Activated naive CD4-positive, alpha-beta T cell treated with anti-CD3 and anti-CD28 coated beads, Interleukin-2, amount 50 U/mL, for 72 hours (primary cell): ENCODE measurements at regions not wholly inside any gene's neighbourhood (a gene's known extent, or its start where the extent isn't known, plus 50 kb on each side); places are given as distances from the start of the nearest gene placed in this dataset.
A peak's percentile ranks its signal among the peaks of the same experiment; 100 is the strongest.

ENCODE experiments used
- ATAC-seq, 2 donors: fragments of 150-1000 bp; cut with Tn5 transposase; 2 replicates each; pipeline ENCODE4 v1.10.0; 2021; ENCODE audit warnings: mild to moderate bottlenecking in 2 of 2, moderate library complexity in 2 of 2
- DNase-seq, 2 donors: peaks; one replicate each; pipeline ENCODE4 v3.0.0; 2021 to 2022; ENCODE audit warnings: low spot score in 2 of 2
- H3K27ac Mint-ChIP-seq, 2 donors: one replicate each; pipeline ENCODE4 v1.8.0; 2022; ENCODE audit warnings: mild to moderate bottlenecking in 2 of 2, mixed read lengths in 2 of 2
- H3K36me3 Mint-ChIP-seq, 2 donors: one replicate each; pipeline ENCODE4 v1.8.0; 2022; ENCODE audit warnings: mixed read lengths in 2 of 2
- H3K9me3 Mint-ChIP-seq, 2 donors: one replicate each; pipeline ENCODE4 v1.8.0; 2022; ENCODE audit warnings: mixed read lengths in 2 of 2

- Mint-ChIP-seq H3K36me3 (no peaks in the 10 kb centered on the region), H3K9me3 (no peaks in the 10 kb centered on the region), H3K27ac (no peak overlapping the region)
- DNase-seq (no peak), ATAC-seq (no peak)
Observed at GRCh38 chr3:43968465-43968864, 273.2 kb upstream of the TOPAZ1 start.

GRCh38 chr3:43969944-43970343, 271.7 kb upstream of the TOPAZ1 start:
- no peaks in the 10 kb centered on the region for H3K9me3 Mint-ChIP-seq
- H3K36me3 Mint-ChIP-seq: no peaks in the 10 kb centered on the region
- H3K27ac Mint-ChIP-seq: no peak overlapping the region
- ATAC-seq (no peak), DNase-seq (no peak)

- no peaks in the 10 kb centered on the region for H3K36me3 Mint-ChIP-seq
Observed at GRCh38 chr3:43970351-43970750, 271.3 kb upstream of the TOPAZ1 start.

GRCh38 chr3:43970920-43971319, 270.8 kb upstream of the TOPAZ1 start:
- DNase-seq (no peak), ATAC-seq (no peak)
- no peak overlapping the region for H3K27ac Mint-ChIP-seq
- H3K9me3 Mint-ChIP-seq: no peaks in the 10 kb centered on the region
- no peaks in the 10 kb centered on the region for H3K36me3 Mint-ChIP-seq

More at GRCh38 chr3:43970351-43970750, 271.3 kb upstream of the TOPAZ1 start:
- H3K9me3 Mint-ChIP-seq: no peaks in the 10 kb centered on the region
- ATAC-seq (no peak), DNase-seq (no peak)
- H3K27ac Mint-ChIP-seq: no peak overlapping the region

GRCh38 chr3:43971486-43971885, 270.2 kb upstream of the TOPAZ1 start:
- H3K9me3 Mint-ChIP-seq: no peaks in the 10 kb centered on the region
- H3K36me3 Mint-ChIP-seq: no peaks in the 10 kb centered on the region

GRCh38 chr3:43978708-43979107, 263.0 kb upstream of the TOPAZ1 start:
- ATAC-seq (no peak), DNase-seq (no peak)
- no peak overlapping the region for H3K27ac Mint-ChIP-seq
- H3K9me3 Mint-ChIP-seq: no peaks in the 10 kb centered on the region
- H3K36me3 Mint-ChIP-seq: peaks cover 0 to 6% of the 10 kb centered on the region in 2 donors

More at GRCh38 chr3:43971486-43971885, 270.2 kb upstream of the TOPAZ1 start:
- ATAC-seq (no peak), DNase-seq (no peak)
- H3K27ac Mint-ChIP-seq: no peak overlapping the region

- peaks cover 0 to 6% of the 10 kb centered on the region in 2 donors for H3K36me3 Mint-ChIP-seq
- no peak for ATAC-seq
Observed at GRCh38 chr3:43979645-43980044, 262.0 kb upstream of the TOPAZ1 start.

GRCh38 chr3:43994657-43995546, 246.8 kb upstream of the TOPAZ1 start:
- Mint-ChIP-seq H3K27ac (peak overlapping the region in 1 of 2 donors; percentile 0), H3K9me3 (peaks cover 6 to 9% of the 10 kb centered on the region in 2 donors), H3K36me3 (peaks cover 20 to 47% of the 10 kb centered on the region in 2 donors)
- DNase-seq (peak in 1 of 2 donors; percentile 25), ATAC-seq (peak; percentile 46 to 65)

More at GRCh38 chr3:43979645-43980044, 262.0 kb upstream of the TOPAZ1 start:
- no peak overlapping the region for H3K27ac Mint-ChIP-seq
- H3K9me3 Mint-ChIP-seq: no peaks in the 10 kb centered on the region
- DNase-seq: no peak

- Mint-ChIP-seq H3K9me3 (peaks cover 5 to 6% of the 10 kb centered on the region in 2 donors), H3K36me3 (peaks cover 16 to 45% of the 10 kb centered on the region in 2 donors), H3K27ac (no peak overlapping the region)
- ATAC-seq (peak; percentile 7), DNase-seq (peak in 1 of 2 donors; percentile 21)
Observed at GRCh38 chr3:43995547-43996378, 245.9 kb upstream of the TOPAZ1 start.

- Mint-ChIP-seq H3K36me3 (peaks cover 12 to 36% of the 10 kb centered on the region in 2 donors), H3K27ac (peak overlapping the region in 1 of 2 donors; percentile 75), H3K9me3 (no peaks in the 10 kb centered on the region)
- DNase-seq: peak in 1 of 2 donors; percentile 37
- ATAC-seq: peak; percentile 26 to 48
Observed at GRCh38 chr3:43996379-43997301, 245.0 kb upstream of the TOPAZ1 start.

- H3K9me3 Mint-ChIP-seq: no peaks in the 10 kb centered on the region
- DNase-seq (no peak), ATAC-seq (no peak)
- H3K27ac Mint-ChIP-seq: peak overlapping the region in 1 of 2 donors; percentile 29
- peaks cover 5 to 36% of the 10 kb centered on the region in 2 donors for H3K36me3 Mint-ChIP-seq
Observed at GRCh38 chr3:43997316-43997715, 244.4 kb upstream of the TOPAZ1 start.

- Mint-ChIP-seq H3K36me3 (peaks cover 5 to 36% of the 10 kb centered on the region in 2 donors), H3K27ac (peak overlapping the region in 1 of 2 donors; percentile 29), H3K9me3 (no peaks in the 10 kb centered on the region)
- DNase-seq (peak in 1 of 2 donors; percentile 33), ATAC-seq (no peak)
Observed at GRCh38 chr3:43997788-43998369, 243.8 kb upstream of the TOPAZ1 start.

- Mint-ChIP-seq H3K27ac (no peak overlapping the region), H3K36me3 (peaks cover 5 to 33% of the 10 kb centered on the region in 2 donors), H3K9me3 (no peaks in the 10 kb centered on the region)
- DNase-seq (no peak), ATAC-seq (no peak)
Observed at GRCh38 chr3:43998370-43998835, 243.3 kb upstream of the TOPAZ1 start.

GRCh38 chr3:43998836-43999727, 242.6 kb upstream of the TOPAZ1 start:
- ATAC-seq (peak in 1 of 2 donors; percentile 15), DNase-seq (no peak)
- H3K9me3 Mint-ChIP-seq: no peaks in the 10 kb centered on the region
- H3K36me3 Mint-ChIP-seq: peaks cover 5 to 31% of the 10 kb centered on the region in 2 donors
- no peak overlapping the region for H3K27ac Mint-ChIP-seq
